Caco-2 (cell line): ENCODE measurements at regions not wholly inside any gene's neighbourhood (a gene's known extent, or its start where the extent isn't known, plus 50 kb on each side); places are given as distances from the start of the nearest gene placed in this dataset.

Experiments
- BruUV-seq: library from RNA; stranded (reverse); fragments of 400-500 nt; replicated peaks from 2 replicates; lab custom pipeline; 2021; lab: Mats Ljungman, UMichigan
- CTCF ChIA-PET: fragments of 300-600 bp; sonication (Branson Sonifier 250); formaldehyde crosslinking; loops from one replicate; lab custom pipeline; 2022; ENCODE audit warnings: antibody characterized with exemption; lab: Charles Lee
- POLR2A ChIA-PET: fragments of 300-600 bp; sonication (Branson Sonifier 250); formaldehyde crosslinking; loops from one replicate; lab custom pipeline; 2022; ENCODE audit warnings: antibody characterized with exemption; lab: Charles Lee
- DNase-seq, 2 experiments: peaks; one replicate each; pipeline versions ENCODE4 v3.0.0 to v3.0.0-alpha.2; 2020 to 2022
- H3K27me3 ChIP-seq: replicated peaks from 2 replicates; pipeline ENCODE4 v1.6.0; 2011; ENCODE audit warnings: low read length; ENCODE audit not compliant: control insufficient read depth, insufficient read depth
- H3K36me3 ChIP-seq: 2 replicates; pipeline ENCODE4 v1.5.1; 2011; ENCODE audit warnings: low read length; ENCODE audit not compliant: control insufficient read depth, insufficient read depth
- H3K4me1 ChIP-seq: fragments of 250-450 bp; sonication (Bioruptor Pico); 2 replicates; pipeline ENCODE4 v1.5.1; 2020; ENCODE audit warnings: mild to moderate bottlenecking
- H3K4me3 ChIP-seq: 2 replicates; pipeline ENCODE4 v1.5.1; 2011; ENCODE audit warnings: low read depth, mild to moderate bottlenecking, control low read depth, low read length
- H3K9me3 ChIP-seq: fragments of 250-450 bp; sonication (Bioruptor Pico); 2 replicates; pipeline ENCODE4 v1.5.1; 2020; ENCODE audit warnings: mild to moderate bottlenecking, moderate library complexity
- H3K27ac Mint-ChIP-seq: one replicate; pipeline ENCODE4 v1.8.0; 2022; ENCODE audit warnings: mixed read lengths; ENCODE audit not compliant: unreplicated experiment
- H3K27me3 Mint-ChIP-seq: one replicate; pipeline ENCODE4 v1.8.0; 2022; ENCODE audit warnings: mixed read lengths; ENCODE audit not compliant: insufficient read depth, unreplicated experiment
- H3K36me3 Mint-ChIP-seq: one replicate; pipeline ENCODE4 v1.8.0; 2022; ENCODE audit warnings: mild to moderate bottlenecking, mixed read lengths; ENCODE audit not compliant: insufficient read depth, unreplicated experiment
- H3K4me1 Mint-ChIP-seq: one replicate; pipeline ENCODE4 v1.8.0; 2022; ENCODE audit warnings: low read depth, mixed read lengths; ENCODE audit not compliant: unreplicated experiment
- H3K4me3 Mint-ChIP-seq: one replicate; pipeline ENCODE4 v1.8.0; 2022; ENCODE audit warnings: mild to moderate bottlenecking, moderate library complexity, mixed read lengths; ENCODE audit not compliant: unreplicated experiment
- H3K9me3 Mint-ChIP-seq: one replicate; pipeline ENCODE4 v1.8.0; 2022; ENCODE audit warnings: mixed read lengths; ENCODE audit not compliant: unreplicated experiment
- CTCF ChIP-seq, 2 experiments: fragments of 200-600 bp in 1 of 2; IDR thresholded peaks; 1 replicate in 1 of 2; 2 replicates in 1 of 2; pipeline versions ENCODE4 v1.5.1 to v1.8.0; 2011 to 2022; ENCODE audit warnings: antibody characterized with exemption in 1 of 2, control low read depth in 1 of 2, inconsistent platforms in 1 of 2, low read depth in 1 of 2, low read length in 1 of 2, mild to moderate bottlenecking in 1 of 2, moderate library complexity in 1 of 2; ENCODE audit not compliant: insufficient read depth in 1 of 2, severe bottlenecking in 1 of 2, unreplicated experiment in 1 of 2
- intact Hi-C: fragments of 100-400 bp; cut with micrococcal nuclease; formaldehyde crosslinking; loops from one replicate; pipeline ENCODE4 v1.10.0; 2022; ENCODE audit not compliant: unreplicated experiment

GRCh38 chr14:101476916-101477553, 84.3 kb upstream of the DIO3 start:
- H3K4me3 ChIP-seq = no peak overlapping the region
- CTCF ChIA-PET = no interaction called here
- H3K9me3 Mint-ChIP-seq = no peaks in the 10 kb centered on the region
- H3K4me1 Mint-ChIP-seq = peaks cover 23% of the 10 kb centered on the region
- H3K4me3 Mint-ChIP-seq = no peak overlapping the region
- H3K36me3 ChIP-seq = no peaks in the 10 kb centered on the region
- TF ChIP-seq CTCF (IDR thresholded peaks at IDR 0.05; ENCODE audit: insufficient read depth in 1 of 2, low read depth in 1 of 2, low read length in 1 of 2, severe bottlenecking in 1 of 2, unreplicated experiment in 1 of 2) = no peak
- H3K27ac Mint-ChIP-seq = peak overlapping the region; percentile 64
- no peaks in the 10 kb centered on the region for H3K27me3 Mint-ChIP-seq
- intact Hi-C loops = no loop called here
- peaks cover 14% of the 10 kb centered on the region for H3K4me1 ChIP-seq
- no TSS peak for BruUV-seq
- H3K27me3 ChIP-seq = no peaks in the 10 kb centered on the region
- POLR2A ChIA-PET = no interaction called here
- H3K9me3 ChIP-seq = no peaks in the 10 kb centered on the region
- no peaks in the 10 kb centered on the region for H3K36me3 Mint-ChIP-seq
- DNase-seq = peak; percentile 64 to 78

GRCh38 chr14:101477648-101478047, 83.6 kb upstream of the DIO3 start:
- H3K4me1 ChIP-seq = peaks cover 14% of the 10 kb centered on the region
- no peaks in the 10 kb centered on the region for H3K36me3 ChIP-seq
- Mint-ChIP-seq H3K4me1 (peaks cover 23% of the 10 kb centered on the region), H3K36me3 (no peaks in the 10 kb centered on the region), H3K27ac (peak overlapping the region; percentile 64), H3K27me3 (no peaks in the 10 kb centered on the region), H3K4me3 (no peak overlapping the region), H3K9me3 (peaks cover 3% of the 10 kb centered on the region)
- H3K9me3 ChIP-seq = no peaks in the 10 kb centered on the region
- no peak overlapping the region for H3K4me3 ChIP-seq
- no peak for TF ChIP-seq CTCF (IDR thresholded peaks at IDR 0.05; ENCODE audit: insufficient read depth in 1 of 2, low read depth in 1 of 2, low read length in 1 of 2, severe bottlenecking in 1 of 2, unreplicated experiment in 1 of 2)
- ChIA-PET CTCF (no interaction called here), POLR2A (no interaction called here)
- BruUV-seq = no TSS peak
- DNase-seq = no peak
- intact Hi-C loops = no loop called here
- no peaks in the 10 kb centered on the region for H3K27me3 ChIP-seq

GRCh38 chr14:101478096-101478495, 83.2 kb upstream of the DIO3 start:
- Mint-ChIP-seq H3K9me3 (peaks cover 8% of the 10 kb centered on the region), H3K36me3 (no peaks in the 10 kb centered on the region), H3K27ac (no peak overlapping the region), H3K4me1 (peaks cover 23% of the 10 kb centered on the region), H3K4me3 (no peak overlapping the region), H3K27me3 (no peaks in the 10 kb centered on the region)
- no peak for DNase-seq
- intact Hi-C loops = no loop called here
- no peaks in the 10 kb centered on the region for H3K36me3 ChIP-seq
- peaks cover 14% of the 10 kb centered on the region for H3K4me1 ChIP-seq
- CTCF ChIA-PET = no interaction called here
- H3K27me3 ChIP-seq = no peaks in the 10 kb centered on the region
- BruUV-seq = no TSS peak
- POLR2A ChIA-PET = no interaction called here
- no peaks in the 10 kb centered on the region for H3K9me3 ChIP-seq
- no peak for TF ChIP-seq CTCF (IDR thresholded peaks at IDR 0.05; ENCODE audit: insufficient read depth in 1 of 2, low read depth in 1 of 2, low read length in 1 of 2, severe bottlenecking in 1 of 2, unreplicated experiment in 1 of 2)
- H3K4me3 ChIP-seq = no peak overlapping the region
